Neural cell (in vitro differentiated cells): ENCODE measurements at regions not wholly inside any gene's neighbourhood (a gene's known extent, or its start where the extent isn't known, plus 50 kb on each side); places are given as distances from the start of the nearest gene placed in this dataset.

Source experiments
- H2AFZ ChIP-seq: fragments of 200-600, 300-800 bp; sonication (generic), shearing (Covaris generic); 2 replicates; pipeline ENCODE4 v1.6.0; 2014; ENCODE audit warnings: low read depth, mild to moderate bottlenecking, antibody characterized with exemption, low read length, moderate library complexity
- H3F3A ChIP-seq: fragments of 200-600 bp; shearing (Covaris generic); 2 replicates; pipeline ENCODE4 v1.6.1; 2016; ENCODE audit warnings: mild to moderate bottlenecking, moderate library complexity, mixed read lengths, antibody characterized with exemption, low read length; ENCODE audit not compliant: insufficient read depth, poor library complexity, severe bottlenecking
- H3K27ac ChIP-seq: fragments of 200-600, 300-800 bp; sonication (generic), shearing (Covaris generic); 2 replicates; pipeline ENCODE4 v1.5.1; 2014; ENCODE audit warnings: mild to moderate bottlenecking, low read length, moderate library complexity
- H3K27me3 ChIP-seq: fragments of 300-800, 200-600 bp; sonication (generic), shearing (Covaris generic); 2 replicates; pipeline ENCODE4 v1.6.0; 2014; ENCODE audit warnings: mild to moderate bottlenecking, low read depth, low read length, moderate library complexity; ENCODE audit not compliant: insufficient read depth
- H3K36me3 ChIP-seq: fragments of 300-800, 200-600 bp; sonication (generic), shearing (Covaris generic); 2 replicates; pipeline ENCODE4 v1.5.1; 2014; ENCODE audit warnings: mild to moderate bottlenecking, antibody characterized with exemption, low read length, moderate library complexity; ENCODE audit not compliant: insufficient read depth
- H3K4me2 ChIP-seq: fragments of 300-800, 200-600 bp; sonication (generic), shearing (Covaris generic); 2 replicates; pipeline ENCODE4 v1.6.0; 2014; ENCODE audit warnings: mild to moderate bottlenecking, low read length
- H3K4me3 ChIP-seq: fragments of 300-800, 200-600 bp; sonication (generic), shearing (Covaris generic); 2 replicates; pipeline ENCODE4 v1.5.1; 2014; ENCODE audit warnings: mild to moderate bottlenecking, low read length, moderate library complexity
- H3K79me2 ChIP-seq: fragments of 200-600 bp; shearing (Covaris generic); replicated peaks from 2 replicates; pipeline ENCODE4 v1.6.0; 2014; ENCODE audit warnings: mild to moderate bottlenecking, low read length, moderate library complexity; ENCODE audit not compliant: insufficient read depth
- H3K9ac ChIP-seq: fragments of 300-800, 200-600 bp; sonication (generic), shearing (Covaris generic); 2 replicates; pipeline ENCODE4 v1.6.1; 2016; ENCODE audit warnings: mild to moderate bottlenecking, low read length, mixed read lengths
- H3K9me2 ChIP-seq: fragments of 200-600 bp; shearing (Covaris generic); 2 replicates; pipeline ENCODE4 v1.6.1; 2016; ENCODE audit warnings: mild to moderate bottlenecking, low read length, mixed read lengths; ENCODE audit not compliant: insufficient read depth
- H3K9me3 ChIP-seq: fragments of 200-600, 300-800 bp; sonication (generic), shearing (Covaris generic); 2 replicates; pipeline ENCODE4 v1.6.1; 2016; ENCODE audit warnings: mild to moderate bottlenecking, mixed run types, low read length, moderate library complexity, mixed read lengths
- H4K20me1 ChIP-seq: fragments of 200-600 bp; shearing (Covaris generic); 2 replicates; pipeline ENCODE4 v1.6.1; 2016; ENCODE audit warnings: mild to moderate bottlenecking, mixed run types; ENCODE audit not compliant: insufficient read depth
- EP300 ChIP-seq: fragments of 450-650 bp; conservative IDR thresholded peaks from 2 replicates; pipeline ENCODE4 v1.6.1; 2014; ENCODE audit warnings: antibody characterized with exemption, mild to moderate bottlenecking, moderate library complexity; ENCODE audit not compliant: poor library complexity, severe bottlenecking
- EZH2 ChIP-seq: fragments of 200-600, 300-800 bp; shearing (Covaris generic), sonication (generic); IDR thresholded peaks from 2 replicates; pipeline ENCODE4 v1.6.1; 2014; ENCODE audit warnings: antibody characterized with exemption, low read length, borderline replicate concordance, mild to moderate bottlenecking; ENCODE audit not compliant: insufficient read depth, poor library complexity, severe bottlenecking
- MXI1 ChIP-seq: fragments of 450-650 bp; conservative IDR thresholded peaks from 2 replicates; pipeline ENCODE4 v1.6.1; 2014; ENCODE audit warnings: antibody characterized with exemption, mild to moderate bottlenecking; ENCODE audit not compliant: poor library complexity, severe bottlenecking
- POLR2AphosphoS5 ChIP-seq: IDR thresholded peaks from 2 replicates; pipeline ENCODE4 v1.6.1; 2012
- RAD21 ChIP-seq: fragments of 450-650 bp; conservative IDR thresholded peaks from 2 replicates; pipeline ENCODE4 v1.6.1; 2014; ENCODE audit warnings: antibody characterized with exemption, mild to moderate bottlenecking, moderate library complexity
- SMC3 ChIP-seq: fragments of 450-650 bp; conservative IDR thresholded peaks from 2 replicates; pipeline ENCODE4 v1.6.1; 2014; ENCODE audit warnings: antibody characterized with exemption, mild to moderate bottlenecking, moderate library complexity; ENCODE audit not compliant: poor library complexity
- TAF1 ChIP-seq: IDR thresholded peaks from 2 replicates; pipeline ENCODE4 v1.6.1; 2012; ENCODE audit warnings: low read depth
- TF ChIP-seq, protein P1 (sequence below): fragments of 450-650 bp; IDR thresholded peaks from 2 replicates; pipeline ENCODE4 v1.5.1; 2014; ENCODE audit warnings: antibody characterized with exemption, mild to moderate bottlenecking, moderate library complexity; ENCODE audit not compliant: poor library complexity, severe bottlenecking
- TF ChIP-seq, protein P2 (sequence below): IDR thresholded peaks from 2 replicates; pipeline ENCODE4 v1.6.1; 2012; ENCODE audit warnings: borderline replicate concordance

- Histone ChIP-seq H3K9me2 (no peaks in the 10 kb centered on the region), H3K9me3 (no peaks in the 10 kb centered on the region), H3K27me3 (no peaks in the 10 kb centered on the region), H2AFZ (no peak overlapping the region), H3K79me2 (no peaks in the 10 kb centered on the region), H4K20me1 (no peaks in the 10 kb centered on the region), H3K27ac (no peak overlapping the region), H3K36me3 (no peaks in the 10 kb centered on the region), H3K4me3 (no peak overlapping the region), H3K4me2 (no peak overlapping the region), H3F3A (no peaks in the 10 kb centered on the region), H3K9ac (no peak overlapping the region)
- no peak for TF ChIP-seq POLR2AphosphoS5
- TF ChIP-seq, protein P1, sequence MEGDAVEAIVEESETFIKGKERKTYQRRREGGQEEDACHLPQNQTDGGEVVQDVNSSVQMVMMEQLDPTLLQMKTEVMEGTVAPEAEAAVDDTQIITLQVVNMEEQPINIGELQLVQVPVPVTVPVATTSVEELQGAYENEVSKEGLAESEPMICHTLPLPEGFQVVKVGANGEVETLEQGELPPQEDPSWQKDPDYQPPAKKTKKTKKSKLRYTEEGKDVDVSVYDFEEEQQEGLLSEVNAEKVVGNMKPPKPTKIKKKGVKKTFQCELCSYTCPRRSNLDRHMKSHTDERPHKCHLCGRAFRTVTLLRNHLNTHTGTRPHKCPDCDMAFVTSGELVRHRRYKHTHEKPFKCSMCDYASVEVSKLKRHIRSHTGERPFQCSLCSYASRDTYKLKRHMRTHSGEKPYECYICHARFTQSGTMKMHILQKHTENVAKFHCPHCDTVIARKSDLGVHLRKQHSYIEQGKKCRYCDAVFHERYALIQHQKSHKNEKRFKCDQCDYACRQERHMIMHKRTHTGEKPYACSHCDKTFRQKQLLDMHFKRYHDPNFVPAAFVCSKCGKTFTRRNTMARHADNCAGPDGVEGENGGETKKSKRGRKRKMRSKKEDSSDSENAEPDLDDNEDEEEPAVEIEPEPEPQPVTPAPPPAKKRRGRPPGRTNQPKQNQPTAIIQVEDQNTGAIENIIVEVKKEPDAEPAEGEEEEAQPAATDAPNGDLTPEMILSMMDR, result no peak
- TF ChIP-seq, protein P2, sequence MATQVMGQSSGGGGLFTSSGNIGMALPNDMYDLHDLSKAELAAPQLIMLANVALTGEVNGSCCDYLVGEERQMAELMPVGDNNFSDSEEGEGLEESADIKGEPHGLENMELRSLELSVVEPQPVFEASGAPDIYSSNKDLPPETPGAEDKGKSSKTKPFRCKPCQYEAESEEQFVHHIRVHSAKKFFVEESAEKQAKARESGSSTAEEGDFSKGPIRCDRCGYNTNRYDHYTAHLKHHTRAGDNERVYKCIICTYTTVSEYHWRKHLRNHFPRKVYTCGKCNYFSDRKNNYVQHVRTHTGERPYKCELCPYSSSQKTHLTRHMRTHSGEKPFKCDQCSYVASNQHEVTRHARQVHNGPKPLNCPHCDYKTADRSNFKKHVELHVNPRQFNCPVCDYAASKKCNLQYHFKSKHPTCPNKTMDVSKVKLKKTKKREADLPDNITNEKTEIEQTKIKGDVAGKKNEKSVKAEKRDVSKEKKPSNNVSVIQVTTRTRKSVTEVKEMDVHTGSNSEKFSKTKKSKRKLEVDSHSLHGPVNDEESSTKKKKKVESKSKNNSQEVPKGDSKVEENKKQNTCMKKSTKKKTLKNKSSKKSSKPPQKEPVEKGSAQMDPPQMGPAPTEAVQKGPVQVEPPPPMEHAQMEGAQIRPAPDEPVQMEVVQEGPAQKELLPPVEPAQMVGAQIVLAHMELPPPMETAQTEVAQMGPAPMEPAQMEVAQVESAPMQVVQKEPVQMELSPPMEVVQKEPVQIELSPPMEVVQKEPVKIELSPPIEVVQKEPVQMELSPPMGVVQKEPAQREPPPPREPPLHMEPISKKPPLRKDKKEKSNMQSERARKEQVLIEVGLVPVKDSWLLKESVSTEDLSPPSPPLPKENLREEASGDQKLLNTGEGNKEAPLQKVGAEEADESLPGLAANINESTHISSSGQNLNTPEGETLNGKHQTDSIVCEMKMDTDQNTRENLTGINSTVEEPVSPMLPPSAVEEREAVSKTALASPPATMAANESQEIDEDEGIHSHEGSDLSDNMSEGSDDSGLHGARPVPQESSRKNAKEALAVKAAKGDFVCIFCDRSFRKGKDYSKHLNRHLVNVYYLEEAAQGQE, result no peak
- no peak for TF ChIP-seq SMC3
- TF ChIP-seq EP300, result no peak
- TF ChIP-seq EZH2, result no peak
- TF ChIP-seq RAD21, result no peak
- no peak for TF ChIP-seq MXI1
- no peak for TF ChIP-seq TAF1
These were observed 357.6 kb upstream of the SALL1 start for GRCh38 chr16:51508490-51509212.

DNA sequence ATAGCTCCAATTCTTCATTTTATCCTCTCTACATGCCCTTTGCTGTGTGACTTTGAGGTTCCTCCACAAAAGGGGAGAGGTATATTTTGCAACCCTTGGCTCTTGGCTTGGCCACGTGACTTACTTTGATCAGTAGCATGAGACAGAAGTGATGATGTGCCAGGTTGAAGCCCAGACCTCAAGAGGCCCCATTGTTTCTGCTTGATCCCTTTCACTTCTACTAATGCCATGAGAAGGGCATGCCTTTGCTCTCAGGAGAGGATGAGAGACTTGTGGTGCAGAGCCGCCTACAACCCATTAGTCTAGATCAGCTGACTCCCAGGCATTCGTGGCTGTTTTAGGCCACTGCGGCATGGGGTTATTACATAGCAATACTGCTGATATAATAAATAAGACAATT is 356.2 kb upstream of the SALL1 start:
- Histone ChIP-seq H3K27ac (no peak overlapping the region), H3K9me3 (no peaks in the 10 kb centered on the region), H3F3A (no peaks in the 10 kb centered on the region), H3K79me2 (no peaks in the 10 kb centered on the region), H3K9me2 (no peaks in the 10 kb centered on the region), H3K4me3 (no peak overlapping the region), H3K36me3 (no peaks in the 10 kb centered on the region), H2AFZ (no peak overlapping the region), H3K27me3 (no peaks in the 10 kb centered on the region), H3K9ac (no peak overlapping the region), H3K4me2 (no peak overlapping the region), H4K20me1 (no peaks in the 10 kb centered on the region)
- TF ChIP-seq EP300 (no peak), EZH2 (no peak)
- TF ChIP-seq, protein P2, result no peak
